ENCODE measurements at regions not wholly inside any gene's neighbourhood (a gene's known extent, or its start where the extent isn't known, plus 50 kb on each side); places are given as distances from the start of the nearest gene placed in this dataset.

DNA sequence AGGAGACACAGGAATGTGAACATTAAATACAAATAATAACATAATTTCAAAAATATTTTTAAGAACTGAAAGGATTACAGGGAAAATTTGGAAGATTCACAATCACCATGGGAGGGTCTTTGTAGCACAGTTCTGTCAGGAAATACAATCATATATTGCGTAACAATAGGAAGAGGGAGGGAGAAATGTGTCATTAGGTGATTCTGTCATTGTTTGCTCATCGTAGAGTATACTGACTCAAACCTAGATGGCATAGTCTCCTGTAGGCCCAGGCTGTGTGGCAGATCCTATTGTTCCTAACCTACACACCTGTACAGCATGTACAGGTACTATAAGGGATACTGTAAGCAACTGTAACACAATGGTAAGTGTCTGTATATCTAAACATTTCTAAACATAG, 330.4 kb downstream of the BRD1 start:
- DNase-seq (ENCODE audit: low read depth), result no peak
- no peak overlapping the region for H3K4me3 ChIP-seq (ENCODE audit: low read depth, low read length)
- in situ Hi-C loops (cut with HindIII; ENCODE audit: low sequenced_read_pairs), result no loop called here
- TF ChIP-seq, protein P1, sequence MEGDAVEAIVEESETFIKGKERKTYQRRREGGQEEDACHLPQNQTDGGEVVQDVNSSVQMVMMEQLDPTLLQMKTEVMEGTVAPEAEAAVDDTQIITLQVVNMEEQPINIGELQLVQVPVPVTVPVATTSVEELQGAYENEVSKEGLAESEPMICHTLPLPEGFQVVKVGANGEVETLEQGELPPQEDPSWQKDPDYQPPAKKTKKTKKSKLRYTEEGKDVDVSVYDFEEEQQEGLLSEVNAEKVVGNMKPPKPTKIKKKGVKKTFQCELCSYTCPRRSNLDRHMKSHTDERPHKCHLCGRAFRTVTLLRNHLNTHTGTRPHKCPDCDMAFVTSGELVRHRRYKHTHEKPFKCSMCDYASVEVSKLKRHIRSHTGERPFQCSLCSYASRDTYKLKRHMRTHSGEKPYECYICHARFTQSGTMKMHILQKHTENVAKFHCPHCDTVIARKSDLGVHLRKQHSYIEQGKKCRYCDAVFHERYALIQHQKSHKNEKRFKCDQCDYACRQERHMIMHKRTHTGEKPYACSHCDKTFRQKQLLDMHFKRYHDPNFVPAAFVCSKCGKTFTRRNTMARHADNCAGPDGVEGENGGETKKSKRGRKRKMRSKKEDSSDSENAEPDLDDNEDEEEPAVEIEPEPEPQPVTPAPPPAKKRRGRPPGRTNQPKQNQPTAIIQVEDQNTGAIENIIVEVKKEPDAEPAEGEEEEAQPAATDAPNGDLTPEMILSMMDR (IDR thresholded peaks at IDR 0.05; ENCODE audit: low read depth, low read length, missing control alignments), result no peak

GRCh38 chr22:49494555-49494954, 333.1 kb downstream of the BRD1 start:
- H3K4me3 ChIP-seq (ENCODE audit: low read depth, low read length), result no peak overlapping the region
- no peak for DNase-seq (ENCODE audit: low read depth)
- in situ Hi-C loops (cut with HindIII; ENCODE audit: low sequenced_read_pairs), result no loop called here
- TF ChIP-seq, protein P1 (IDR thresholded peaks at IDR 0.05; ENCODE audit: low read depth, low read length, missing control alignments), result no peak

DNA sequence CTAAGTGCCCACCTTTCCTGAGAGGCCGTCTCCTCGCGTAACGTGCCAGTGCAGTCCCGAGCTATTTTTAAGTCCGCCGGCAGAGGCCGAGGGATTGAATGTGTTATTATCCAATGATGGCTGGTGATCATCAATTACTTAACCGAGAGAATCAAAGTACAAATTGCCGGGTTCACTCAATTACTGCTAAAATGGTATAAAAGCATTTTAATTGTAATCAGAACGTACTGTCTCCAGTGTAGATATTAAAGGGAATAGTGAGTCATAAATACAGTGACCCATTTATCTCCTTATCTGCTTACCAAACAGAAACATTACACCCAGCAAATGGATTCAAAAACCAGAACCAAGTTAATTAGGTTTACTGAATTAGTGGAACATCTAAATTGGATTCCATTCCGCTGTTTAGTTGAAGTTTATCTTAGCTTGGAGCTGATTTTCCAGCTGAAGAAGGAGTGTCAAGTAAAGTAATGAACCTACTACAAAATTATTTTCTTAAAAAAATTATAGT, 334.9 kb downstream of the BRD1 start:
- in situ Hi-C loops (cut with HindIII; ENCODE audit: low sequenced_read_pairs), result no loop called here
- TF ChIP-seq, protein P1 (IDR thresholded peaks at IDR 0.05; ENCODE audit: low read depth, low read length, missing control alignments), result no peak
- no peak for DNase-seq (ENCODE audit: low read depth)
- H3K4me3 ChIP-seq (ENCODE audit: low read depth, low read length), result no peak overlapping the region

- H3K4me3 ChIP-seq (ENCODE audit: low read depth, low read length), result no peak overlapping the region
- TF ChIP-seq, protein P1 (IDR thresholded peaks at IDR 0.05; ENCODE audit: low read depth, low read length, missing control alignments), result no peak
- no peak for DNase-seq (ENCODE audit: low read depth)
- in situ Hi-C loops (cut with HindIII; ENCODE audit: low sequenced_read_pairs), result no loop called here
These were observed 335.4 kb downstream of the BRD1 start for GRCh38 chr22:49492308-49492707.

DNA sequence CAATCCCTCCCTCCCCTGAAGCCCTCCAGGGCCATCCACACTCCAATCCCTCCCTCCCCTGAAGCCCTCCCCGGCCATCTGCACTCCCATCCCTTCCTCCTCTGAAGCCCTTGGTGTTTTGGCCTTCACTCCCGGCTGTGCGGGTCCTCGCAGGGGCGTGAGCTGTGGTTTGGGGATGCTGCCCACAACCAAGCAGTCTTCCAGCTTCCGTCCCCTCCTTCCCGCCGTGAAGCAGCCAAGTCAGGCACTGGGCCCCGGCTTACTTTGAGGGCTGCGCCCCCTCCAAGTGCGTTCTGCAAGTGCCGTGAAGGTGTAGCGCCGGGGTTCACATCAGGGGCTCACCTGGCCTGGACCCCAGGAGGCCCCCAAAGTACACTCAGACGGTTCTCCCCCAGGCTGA, 335.9 kb downstream of the BRD1 start:
- H3K4me3 ChIP-seq (ENCODE audit: low read depth, low read length), result no peak overlapping the region
- no peak for DNase-seq (ENCODE audit: low read depth)
- in situ Hi-C loops (cut with HindIII; ENCODE audit: low sequenced_read_pairs), result no loop called here
- TF ChIP-seq, protein P1 (IDR thresholded peaks at IDR 0.05; ENCODE audit: low read depth, low read length, missing control alignments), result no peak

DNA sequence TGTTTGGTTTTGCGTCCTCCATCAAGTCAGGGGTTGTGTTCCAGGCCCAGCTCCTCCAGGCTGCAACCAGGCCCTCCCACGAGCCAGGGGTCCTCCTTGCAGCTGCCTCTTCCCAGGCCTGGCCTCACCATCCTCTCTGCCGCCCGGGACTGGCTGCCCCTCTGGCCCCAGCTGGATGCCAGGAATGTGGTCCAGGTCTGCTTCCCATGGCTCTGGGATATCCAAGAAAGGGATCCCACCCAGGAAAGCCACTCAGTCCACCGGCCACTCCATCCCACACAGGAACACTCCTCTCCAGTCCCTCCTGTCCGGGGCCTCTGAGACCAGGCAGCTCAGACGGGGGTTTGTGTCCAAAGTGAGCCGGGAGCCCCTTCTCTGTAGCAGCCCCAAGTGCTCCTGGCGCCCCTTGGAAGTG, 336.4 kb downstream of the BRD1 start:
- no peak overlapping the region for H3K4me3 ChIP-seq (ENCODE audit: low read depth, low read length)
- DNase-seq (ENCODE audit: low read depth), result no peak
- in situ Hi-C loops (cut with HindIII; ENCODE audit: low sequenced_read_pairs), result no loop called here
- TF ChIP-seq, protein P1 (IDR thresholded peaks at IDR 0.05; ENCODE audit: low read depth, low read length, missing control alignments), result no peak

DNA sequence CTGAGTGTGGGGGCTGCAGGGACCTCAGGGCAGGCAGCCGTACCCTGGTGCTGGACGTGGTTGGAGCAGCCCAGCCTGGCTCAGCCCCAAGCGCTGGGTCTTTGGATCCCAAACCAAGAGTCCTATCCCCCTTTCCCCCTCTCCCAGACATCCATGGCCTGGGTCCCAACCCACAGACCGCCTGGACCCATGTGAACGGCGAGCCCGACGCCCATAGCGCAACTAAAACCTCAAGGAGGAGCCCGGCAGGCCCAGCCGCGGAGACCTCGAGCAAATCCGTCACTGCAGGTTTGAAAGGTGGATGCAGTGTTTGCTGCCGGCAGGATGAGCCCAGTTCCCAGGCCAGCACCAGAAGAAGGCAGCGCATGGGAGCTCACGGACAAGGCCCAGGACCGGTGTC, 337.0 kb downstream of the BRD1 start:
- TF ChIP-seq, protein P1 (IDR thresholded peaks at IDR 0.05; ENCODE audit: low read depth, low read length, missing control alignments), result no peak
- DNase-seq (ENCODE audit: low read depth), result no peak
- in situ Hi-C loops (cut with HindIII; ENCODE audit: low sequenced_read_pairs), result no loop called here
- H3K4me3 ChIP-seq (ENCODE audit: low read depth, low read length), result no peak overlapping the region
